DND-41 (cell line): ENCODE measurements at regions not wholly inside any gene's neighbourhood (a gene's known extent, or its start where the extent isn't known, plus 50 kb on each side); places are given as distances from the start of the nearest gene placed in this dataset.

Experiments
- CTCF ChIP-seq: IDR thresholded peaks from 2 replicates; pipeline ENCODE4 v1.5.1; 2012; ENCODE audit warnings: borderline replicate concordance, low read length, moderate library complexity, mild to moderate bottlenecking; ENCODE audit not compliant: poor library complexity, severe bottlenecking; ENCODE audit errors: extremely low read depth
- EZH2 ChIP-seq: IDR thresholded peaks from 3 replicates; pipeline ENCODE4 v1.6.1; 2012; ENCODE audit warnings: borderline replicate concordance, low read depth, mild to moderate bottlenecking, moderate library complexity, low read length, inconsistent platforms; ENCODE audit not compliant: severe bottlenecking

DNA sequence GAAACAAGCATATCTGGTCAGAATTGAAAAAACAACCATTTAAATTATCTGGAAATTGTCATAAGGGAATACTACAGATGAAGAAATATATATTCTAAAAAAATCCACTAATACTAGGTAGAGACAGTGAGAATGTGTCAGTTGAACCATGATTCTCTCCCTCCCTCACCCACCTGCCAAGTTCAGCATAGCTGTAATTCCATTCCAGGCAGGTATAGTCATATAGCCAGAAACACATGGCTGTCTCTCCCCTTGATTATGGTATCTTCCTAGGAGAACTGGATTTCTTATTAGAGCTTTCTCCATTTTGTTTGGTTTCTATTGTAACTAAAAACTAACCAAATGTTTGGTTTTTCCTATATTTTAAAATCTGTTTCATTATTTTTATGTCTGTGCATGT, 509.2 kb downstream of the CDH10 start:
- no peak for TF ChIP-seq EZH2
- TF ChIP-seq CTCF: no peak
